SH-SY5Y (cell line): ENCODE measurements at regions not wholly inside any gene's neighbourhood (a gene's known extent, or its start where the extent isn't known, plus 50 kb on each side); places are given as distances from the start of the nearest gene placed in this dataset.

Experiments
- GATA2 ChIP-seq: IDR thresholded peaks from 2 replicates; pipeline ENCODE4 v1.6.1; 2011; ENCODE audit warnings: mild to moderate bottlenecking, low read depth, low read length
- GATA3 ChIP-seq: IDR thresholded peaks from 2 replicates; pipeline ENCODE4 v1.6.1; 2011; ENCODE audit warnings: low read depth, mild to moderate bottlenecking, low read length, moderate library complexity

GRCh38 chr21:28378026-28378425, 614.7 kb downstream of the LTN1 start:
- TF ChIP-seq GATA2 (no peak), GATA3 (no peak)
